SH-SY5Y (cell line): ENCODE measurements at regions not wholly inside any gene's neighbourhood (a gene's known extent, or its start where the extent isn't known, plus 50 kb on each side); places are given as distances from the start of the nearest gene placed in this dataset.

Source experiments
- GATA2 ChIP-seq: IDR thresholded peaks from 2 replicates; pipeline ENCODE4 v1.6.1; 2011; ENCODE audit warnings: mild to moderate bottlenecking, low read depth, low read length
- GATA3 ChIP-seq: IDR thresholded peaks from 2 replicates; pipeline ENCODE4 v1.6.1; 2011; ENCODE audit warnings: low read depth, mild to moderate bottlenecking, low read length, moderate library complexity

GRCh38 chr12:111035578-111036301 lies 115.4 kb upstream of the MYL2 start:
- TF ChIP-seq GATA2 (peak; percentile 57), GATA3 (no peak)

GRCh38 chr12:111034886-111035577 lies 114.7 kb upstream of the MYL2 start:
- TF ChIP-seq GATA2 (no peak), GATA3 (no peak)

GRCh38 chr12:111034083-111034885 lies 113.9 kb upstream of the MYL2 start, which contains the start of gene CUX2:
Gene CUX2, plus strand, starts transcription at chr12:111034165.
- TF ChIP-seq GATA2 = no peak
- TF ChIP-seq GATA3 = no peak

GRCh38 chr12:111033281-111034082 lies 113.1 kb upstream of the MYL2 start:
- TF ChIP-seq GATA2 (no peak), GATA3 (no peak)

DNA sequence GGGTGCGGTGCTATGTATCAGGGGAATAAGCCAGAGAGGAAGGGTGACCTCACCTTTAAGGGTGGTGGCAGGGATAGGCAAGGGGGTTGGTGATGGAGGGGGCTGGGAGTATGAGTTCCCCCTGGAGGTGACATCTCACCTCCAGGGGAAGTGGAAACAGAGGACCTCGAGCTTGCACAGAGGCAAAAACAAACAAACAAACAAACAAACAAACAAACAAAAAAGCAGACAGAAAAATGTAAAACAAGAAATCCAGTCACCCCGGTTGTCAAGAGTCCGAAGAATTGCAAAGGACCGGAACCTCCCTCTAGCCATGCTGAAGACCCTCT lies 112.2 kb upstream of the MYL2 start:
- no peak for TF ChIP-seq GATA3

- TF ChIP-seq GATA3 = no peak
- TF ChIP-seq GATA2 = no peak
Observed at GRCh38 chr12:111031916-111032590, 111.7 kb upstream of the MYL2 start.

GRCh38 chr12:111030800-111031199 lies 110.4 kb upstream of the MYL2 start:
- TF ChIP-seq GATA2 (no peak), GATA3 (no peak)

DNA sequence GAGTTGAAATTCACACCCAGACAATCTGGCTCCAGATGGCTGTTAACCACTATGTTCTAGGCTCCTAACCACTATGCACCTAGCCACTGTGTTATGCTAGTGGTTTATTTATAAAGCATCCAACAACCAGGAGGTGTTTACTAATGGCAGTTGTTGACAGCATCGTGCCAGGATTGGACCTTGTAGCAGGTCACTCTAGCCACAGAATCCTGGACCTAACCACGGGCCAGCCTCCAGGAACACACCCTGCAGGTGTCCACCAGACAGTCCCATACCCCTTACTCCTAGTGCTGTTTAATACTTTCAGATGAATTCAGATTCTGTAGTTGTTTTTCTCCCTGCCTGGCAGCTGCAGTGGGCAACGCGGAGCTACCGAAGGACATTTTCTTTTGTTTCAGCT lies 109.4 kb upstream of the MYL2 start:
- TF ChIP-seq GATA3 (no peak), GATA2 (no peak)

DNA sequence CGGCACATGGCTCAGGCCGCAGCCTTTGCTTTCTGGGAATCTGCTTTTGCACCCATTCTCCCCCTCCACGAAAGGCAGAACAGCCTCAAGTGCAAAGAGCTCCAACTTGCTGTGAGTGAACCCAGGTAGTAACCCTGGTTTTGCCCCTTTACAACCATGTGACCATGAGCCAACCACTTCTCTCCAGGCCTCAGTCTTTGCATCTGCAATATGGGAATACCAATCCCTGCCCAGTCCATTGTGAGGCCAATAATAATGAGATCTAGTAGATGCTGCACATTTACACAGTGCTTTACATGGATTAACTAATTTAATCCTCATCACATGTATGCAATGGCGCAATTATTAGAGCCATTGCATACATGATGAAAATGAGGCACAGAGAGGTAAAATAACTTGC lies 108.9 kb upstream of the MYL2 start:
- TF ChIP-seq GATA3 = no peak
- TF ChIP-seq GATA2 = no peak

- TF ChIP-seq GATA3 = no peak
- no peak for TF ChIP-seq GATA2
Observed at GRCh38 chr12:111028830-111029229, 108.5 kb upstream of the MYL2 start.

DNA sequence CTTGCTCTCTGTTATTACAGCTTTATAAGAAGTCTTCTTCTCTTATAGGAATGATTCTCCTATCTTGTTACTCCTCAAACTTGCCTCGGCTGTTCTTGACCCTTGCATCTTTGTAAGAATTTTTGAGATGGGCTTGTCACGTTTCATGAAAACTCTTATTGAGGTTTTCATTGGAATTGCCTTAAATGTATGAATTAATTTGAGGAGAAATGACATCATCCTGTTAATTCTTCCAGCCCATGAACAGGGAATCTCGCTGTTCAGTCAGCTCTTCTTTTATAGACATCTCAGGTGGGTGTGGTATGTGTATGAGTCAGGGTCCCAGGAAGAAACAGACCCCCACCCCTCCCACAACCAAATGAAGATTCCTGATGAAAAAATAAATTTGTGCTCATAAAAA lies 107.1 kb upstream of the MYL2 start:
- no peak for TF ChIP-seq GATA3

DNA sequence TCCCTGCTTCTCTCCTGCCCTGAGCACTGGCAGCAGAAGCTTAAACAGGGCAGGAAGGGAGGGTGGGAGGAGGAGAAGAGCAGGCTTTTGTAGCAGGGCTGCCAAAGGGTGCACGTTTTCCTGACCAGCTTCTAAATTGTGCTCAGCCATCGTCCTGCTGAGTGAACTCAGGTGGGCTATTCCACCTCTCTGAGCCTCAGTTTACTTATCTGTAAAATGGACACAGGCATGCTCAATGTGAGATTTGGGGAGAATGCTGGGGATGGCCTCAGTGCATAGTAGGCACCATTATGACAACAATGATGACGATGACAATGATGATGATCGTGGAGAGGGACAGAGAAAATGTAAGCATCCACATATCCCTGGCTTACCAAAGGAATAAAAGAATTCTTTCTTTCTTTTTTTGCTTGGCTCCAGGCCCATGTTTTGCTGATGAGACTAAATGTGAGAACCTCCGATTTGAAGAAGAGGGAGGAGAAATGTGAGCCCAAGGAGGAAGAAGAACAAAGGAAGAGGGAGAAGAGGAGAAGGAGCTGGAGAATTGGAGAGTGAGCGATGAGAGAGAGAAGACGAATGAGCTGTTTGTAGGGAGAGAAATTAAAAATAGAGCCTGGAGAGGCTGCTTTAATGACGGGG lies 105.5 kb upstream of the MYL2 start:
- TF ChIP-seq GATA2 (no peak), GATA3 (no peak)

- TF ChIP-seq GATA2 (no peak), GATA3 (no peak)
Observed at GRCh38 chr12:111025301-111025700, 104.9 kb upstream of the MYL2 start.
